B cell (primary cell): ENCODE measurements at regions not wholly inside any gene's neighbourhood (a gene's known extent, or its start where the extent isn't known, plus 50 kb on each side); places are given as distances from the start of the nearest gene placed in this dataset.
"Not testable (repeated sequence)": the region's sequence is repeated elsewhere in the genome, so short reads cannot be mapped to it uniquely, and the experiment has no call there.

ENCODE experiments used
- ATAC-seq: fragments of 200-7000 bp; cut with Tn5 transposase; one replicate; pipeline ENCODE4 v1.10.0; 2021; ENCODE audit warnings: low read depth, mild to moderate bottlenecking, moderate number of reproducible peaks, moderate library complexity
- CTCF ChIA-PET: fragments of 350-600 bp; sonication (Branson Sonifier 250); formaldehyde crosslinking; loops from one replicate; lab custom pipeline; 2021; ENCODE audit warnings: antibody characterized with exemption, inconsistent platforms; lab: Charles Lee
- POLR2A ChIA-PET: fragments of 350-600 bp; sonication (Branson Sonifier 250); formaldehyde crosslinking; loops from one replicate; lab custom pipeline; 2021; ENCODE audit warnings: antibody characterized with exemption; lab: Charles Lee
- DNase-seq: peaks from one replicate; pipeline ENCODE4 v3.0.0; 2013
- H2AFZ ChIP-seq: 2 replicates; pipeline ENCODE4 v1.6.1; 2012; ENCODE audit warnings: mild to moderate bottlenecking, low read depth, low read length; ENCODE audit not compliant: insufficient read depth, poor library complexity, severe bottlenecking
- H3K27ac ChIP-seq, 2 donors: 1 replicate in 1 of 2; 2 replicates in 1 of 2; pipeline ENCODE4 v1.5.1; 2012 to 2013; ENCODE audit warnings: low read length in 2 of 2, mild to moderate bottlenecking in 2 of 2, moderate library complexity in 1 of 2
- H3K27me3 ChIP-seq, 4 experiments: fragments of 200-600 bp in 1 of 4; sonication (generic) in 1 of 4; replicated peaks in 1 of 4; 1 replicate in 2 of 4; 2 replicates in 2 of 4; pipeline versions ENCODE4 v1.6.1 to v1.7.0; 2013 to 2016; ENCODE audit warnings: low read length in 3 of 4, mild to moderate bottlenecking in 2 of 4, mixed read lengths in 1 of 4, moderate library complexity in 1 of 4; ENCODE audit not compliant: insufficient read depth in 4 of 4, control insufficient read depth in 3 of 4; ENCODE audit errors: control extremely low read depth in 1 of 4
- H3K36me3 ChIP-seq, 2 experiments: replicated peaks in 1 of 2; 1 replicate in 1 of 2; 2 replicates in 1 of 2; pipeline versions ENCODE4 v1.6.1 to v1.7.1; 2013; ENCODE audit warnings: low read length in 1 of 2; ENCODE audit not compliant: insufficient read depth in 2 of 2, control insufficient read depth in 1 of 2; ENCODE audit errors: control extremely low read depth in 1 of 2, extremely low read depth in 1 of 2
- H3K4me1 ChIP-seq, 2 donors: fragments of 200-600 bp in 1 of 2; sonication (generic) in 1 of 2; 1 replicate in 1 of 2; 2 replicates in 1 of 2; pipeline versions ENCODE4 v1.5.1 to v1.6.1; 2013 to 2017; ENCODE audit warnings: low read length in 2 of 2; ENCODE audit not compliant: control insufficient read depth in 2 of 2, insufficient read depth in 2 of 2
- H3K4me2 ChIP-seq: replicated peaks from 2 replicates; pipeline ENCODE3; 2012; ENCODE audit warnings: mild to moderate bottlenecking, low read depth, low read length; ENCODE audit not compliant: poor library complexity, severe bottlenecking
- H3K4me3 ChIP-seq, 5 experiments: fragments of 200-600 bp in 1 of 5; sonication (generic) in 1 of 5; 1 replicate in 3 of 5; 2 replicates in 2 of 5; pipeline versions ENCODE4 v1.5.1 to v1.7.0; 2011 to 2016; ENCODE audit warnings: low read length in 4 of 5, mild to moderate bottlenecking in 4 of 5, low read depth in 2 of 5, control low read depth in 1 of 5, moderate library complexity in 1 of 5; ENCODE audit not compliant: insufficient read depth in 1 of 5; ENCODE audit errors: control extremely low read depth in 1 of 5, extremely low read depth in 1 of 5
- H3K79me2 ChIP-seq: fragments of 200-600 bp; sonication (generic); one replicate; pipeline ENCODE4 v1.6.0; 2016; ENCODE audit warnings: low read length; ENCODE audit not compliant: control insufficient read depth, insufficient read depth
- H3K9ac ChIP-seq: fragments of 200-600 bp; sonication (generic); 2 replicates; pipeline ENCODE4 v1.6.1; 2017; ENCODE audit warnings: mild to moderate bottlenecking, low read length, moderate library complexity
- H3K9me3 ChIP-seq, 3 donors: one replicate each; pipeline versions ENCODE4 v1.6.1 to v1.7.1; 2013; ENCODE audit warnings: low read length in 2 of 3; ENCODE audit not compliant: control insufficient read depth in 2 of 3, insufficient read depth in 1 of 3; ENCODE audit errors: control extremely low read depth in 1 of 3
- H4K20me1 ChIP-seq: 2 replicates; pipeline ENCODE4 v1.6.0; 2012; ENCODE audit warnings: mild to moderate bottlenecking, low read length; ENCODE audit not compliant: insufficient read depth, control insufficient read depth, poor library complexity, severe bottlenecking
- H3K27ac Mint-ChIP-seq: one replicate; pipeline ENCODE4 v1.8.0; 2021; ENCODE audit warnings: mixed read lengths
- H3K27me3 Mint-ChIP-seq: one replicate; pipeline ENCODE4 v1.8.0; 2021; ENCODE audit warnings: mixed read lengths
- H3K4me1 Mint-ChIP-seq: one replicate; pipeline ENCODE4 v1.8.0; 2021; ENCODE audit warnings: mixed read lengths
- H3K4me3 Mint-ChIP-seq: one replicate; pipeline ENCODE4 v1.8.0; 2021; ENCODE audit warnings: mixed read lengths
- H3K9me3 Mint-ChIP-seq: one replicate; pipeline ENCODE4 v1.8.0; 2022; ENCODE audit warnings: mixed read lengths; ENCODE audit not compliant: insufficient read depth
- CTCF ChIP-seq: fragments of 200-600 bp; IDR thresholded peaks from one replicate; pipeline ENCODE4 v1.8.0; 2022; ENCODE audit warnings: antibody characterized with exemption, mild to moderate bottlenecking
- EZH2 ChIP-seq: IDR thresholded peaks from 2 replicates; pipeline ENCODE4 v1.6.1; 2012; ENCODE audit warnings: borderline replicate concordance, low read depth, mild to moderate bottlenecking, moderate library complexity, low read length; ENCODE audit not compliant: insufficient read depth, poor library complexity, severe bottlenecking
- WGBS: methylation state at CpG from one replicate; pipeline ENCODE4 v1.1.5; 2013; ENCODE audit warnings: missing lambda C conversion rate; ENCODE audit not compliant: insufficient coverage; 5-methylcytosine and 5-hydroxymethylcytosine counted together
- intact Hi-C: fragments of 100-400 bp; cut with micrococcal nuclease; formaldehyde crosslinking; loops from one replicate; pipeline ENCODE4 v1.10.0; 2022

GRCh38 chr10:21421016-21421415 is 104.5 kb downstream of the SKIDA1 start:
- H3K27ac ChIP-seq = no peak overlapping the region
- no peak overlapping the region for H3K4me3 Mint-ChIP-seq
- H3K9ac ChIP-seq = no peak overlapping the region
- no peaks in the 10 kb centered on the region for H4K20me1 ChIP-seq
- DNase-seq (no peak), ATAC-seq (no peak)
- ChIA-PET POLR2A (no interaction called here), CTCF (no interaction called here)
- H3K27me3 Mint-ChIP-seq = peaks cover 4% of the 10 kb centered on the region
- H3K9me3 Mint-ChIP-seq = no peaks in the 10 kb centered on the region
- no peaks in the 10 kb centered on the region for H3K36me3 ChIP-seq
- intact Hi-C loops = no loop called here
- WGBS = 90% methylated on average over 1 of the region's 2 CpGs
- no peaks in the 10 kb centered on the region for H3K27me3 ChIP-seq
- TF ChIP-seq EZH2 (no peak), CTCF (no peak)
- H3K4me1 ChIP-seq = no peaks in the 10 kb centered on the region
- H3K4me3 ChIP-seq = no peak overlapping the region
- H3K27ac Mint-ChIP-seq = no peak overlapping the region
- no peaks in the 10 kb centered on the region for H3K4me1 Mint-ChIP-seq
- no peak overlapping the region for H3K4me2 ChIP-seq
- no peak overlapping the region for H2AFZ ChIP-seq
- no peaks in the 10 kb centered on the region for H3K79me2 ChIP-seq
- H3K9me3 ChIP-seq = no peaks in the 10 kb centered on the region

GRCh38 chr10:21418981-21419576 is 106.4 kb downstream of the SKIDA1 start:
- not testable (repeated sequence) for ATAC-seq, H3K9me3 ChIP-seq

More at GRCh38 chr10:21418981-21419576, 106.4 kb downstream of the SKIDA1 start:
- H3K9ac ChIP-seq, H3K4me3 Mint-ChIP-seq, H3K4me1 ChIP-seq, H3K36me3 ChIP-seq, H4K20me1 ChIP-seq, POLR2A ChIA-PET, H3K4me3 ChIP-seq, H3K27me3 Mint-ChIP-seq, H3K27ac ChIP-seq, H3K27ac Mint-ChIP-seq, intact Hi-C loops, H3K9me3 Mint-ChIP-seq, CTCF ChIA-PET, H2AFZ ChIP-seq, H3K4me2 ChIP-seq, H3K79me2 ChIP-seq, H3K4me1 Mint-ChIP-seq, DNase-seq, H3K27me3 ChIP-seq: not testable (repeated sequence)
- WGBS = 92% methylated on average over 5 of the region's 5 CpGs
